ENCODE measurements at regions not wholly inside any gene's neighbourhood (a gene's known extent, or its start where the extent isn't known, plus 50 kb on each side); places are given as distances from the start of the nearest gene placed in this dataset.

GRCh38 chr3:26104851-26105251, 315.0 kb downstream of the OXSM start:
- ChIA-PET POLR2A (ENCODE audit: unreplicated experiment) (no interaction called here), CTCF (no interaction called here)
- Histone ChIP-seq H3K4me3 (ENCODE audit: low read length) (no peak overlapping the region), H3K27me3 (ENCODE audit: low read length) (no peaks in the 10 kb centered on the region), H2AFZ (ENCODE audit: low read length) (no peak overlapping the region), H3K9me2 (replicated peaks; ENCODE audit: low read length) (no peaks in the 10 kb centered on the region), H3K4me1 (ENCODE audit: insufficient read depth, low read length) (no peaks in the 10 kb centered on the region), H3K9me3 (ENCODE audit: low read length) (peaks cover 22% of the 10 kb centered on the region; the same call in 1 of the 2 replicates), H3K27ac (ENCODE audit: low read length) (no peak overlapping the region), H3K36me3 (ENCODE audit: low read depth, low read length) (no peaks in the 10 kb centered on the region), H4K20me1 (ENCODE audit: low read length) (no peaks in the 10 kb centered on the region), H3K4me2 (ENCODE audit: low read length) (no peak overlapping the region), H3K79me2 (ENCODE audit: low read length) (no peaks in the 10 kb centered on the region), H3F3A (ENCODE audit: low read length, unreplicated experiment) (no peaks in the 10 kb centered on the region), H3K9ac (ENCODE audit: low read length) (no peak overlapping the region)
- TF ChIP-seq CTCF (conservative IDR thresholded peaks at IDR 0.05; ENCODE audit: low read depth, low read length) (no peak), EZH2 (IDR thresholded peaks at IDR 0.05; ENCODE audit: low read length, unreplicated experiment) (no peak), EZH2phosphoT487 (IDR thresholded peaks at IDR 0.05; ENCODE audit: borderline replicate concordance, low read length) (no peak)
- intact Hi-C loops (cut with micrococcal nuclease): no loop called here
- DNase-seq (no peak), ATAC-seq (no peak)
- BruUV-seq (replicated peaks): no TSS peak

- Histone ChIP-seq H3K27me3 (ENCODE audit: low read length) (no peaks in the 10 kb centered on the region), H2AFZ (ENCODE audit: low read length) (no peak overlapping the region), H3K79me2 (ENCODE audit: low read length) (no peaks in the 10 kb centered on the region), H4K20me1 (ENCODE audit: low read length) (no peaks in the 10 kb centered on the region), H3K9ac (ENCODE audit: low read length) (no peak overlapping the region), H3K36me3 (ENCODE audit: low read depth, low read length) (no peaks in the 10 kb centered on the region), H3K9me3 (ENCODE audit: low read length) (peaks cover 23% of the 10 kb centered on the region; the same call in 1 of the 2 replicates), H3K27ac (ENCODE audit: low read length) (no peak overlapping the region), H3K4me1 (ENCODE audit: insufficient read depth, low read length) (no peaks in the 10 kb centered on the region), H3K9me2 (replicated peaks; ENCODE audit: low read length) (no peaks in the 10 kb centered on the region), H3K4me2 (ENCODE audit: low read length) (no peak overlapping the region), H3F3A (ENCODE audit: low read length, unreplicated experiment) (no peaks in the 10 kb centered on the region), H3K4me3 (ENCODE audit: low read length) (no peak overlapping the region)
- intact Hi-C loops (cut with micrococcal nuclease): no loop called here
- ATAC-seq: no peak
- no peak for TF ChIP-seq EZH2 (IDR thresholded peaks at IDR 0.05; ENCODE audit: low read length, unreplicated experiment)
- no peak for TF ChIP-seq CTCF (conservative IDR thresholded peaks at IDR 0.05; ENCODE audit: low read depth, low read length)
- TF ChIP-seq EZH2phosphoT487 (IDR thresholded peaks at IDR 0.05; ENCODE audit: borderline replicate concordance, low read length): no peak
- POLR2A ChIA-PET (ENCODE audit: unreplicated experiment): no interaction called here
- no TSS peak for BruUV-seq (replicated peaks)
- DNase-seq: no peak
- CTCF ChIA-PET: no interaction called here
Measured at GRCh38 chr3:26105261-26105660, 315.4 kb downstream of the OXSM start.

- no peak overlapping the region for H3K27ac ChIP-seq (ENCODE audit: low read length)
- intact Hi-C loops (cut with micrococcal nuclease): no loop called here
- no peak for DNase-seq
- no peaks in the 10 kb centered on the region for H3K79me2 ChIP-seq (ENCODE audit: low read length)
- H3K4me2 ChIP-seq (ENCODE audit: low read length): no peak overlapping the region
- peaks cover 30% of the 10 kb centered on the region for H3K9me3 ChIP-seq (ENCODE audit: low read length)
- H3K9ac ChIP-seq (ENCODE audit: low read length): no peak overlapping the region
- no TSS peak for BruUV-seq (replicated peaks)
- H3K27me3 ChIP-seq (ENCODE audit: low read length): no peaks in the 10 kb centered on the region
- no peaks in the 10 kb centered on the region for H3F3A ChIP-seq (ENCODE audit: low read length, unreplicated experiment)
- ChIA-PET CTCF (no interaction called here), POLR2A (ENCODE audit: unreplicated experiment) (no interaction called here)
- H3K9me2 ChIP-seq (replicated peaks; ENCODE audit: low read length): no peaks in the 10 kb centered on the region
- no peak overlapping the region for H2AFZ ChIP-seq (ENCODE audit: low read length)
- TF ChIP-seq EZH2 (IDR thresholded peaks at IDR 0.05; ENCODE audit: low read length, unreplicated experiment) (no peak), EZH2phosphoT487 (IDR thresholded peaks at IDR 0.05; ENCODE audit: borderline replicate concordance, low read length) (no peak), CTCF (conservative IDR thresholded peaks at IDR 0.05; ENCODE audit: low read depth, low read length) (no peak)
- no peaks in the 10 kb centered on the region for H3K36me3 ChIP-seq (ENCODE audit: low read depth, low read length)
- no peaks in the 10 kb centered on the region for H3K4me1 ChIP-seq (ENCODE audit: insufficient read depth, low read length)
- no peak for ATAC-seq
- no peak overlapping the region for H3K4me3 ChIP-seq (ENCODE audit: low read length)
- H4K20me1 ChIP-seq (ENCODE audit: low read length): no peaks in the 10 kb centered on the region
Measured at GRCh38 chr3:26106228-26106627, 316.3 kb downstream of the OXSM start.
